Esophagus muscularis mucosa (tissue), 4 donors: ENCODE measurements at regions not wholly inside any gene's neighbourhood (a gene's known extent, or its start where the extent isn't known, plus 50 kb on each side); places are given as distances from the start of the nearest gene placed in this dataset.

Experiments
- EP300 ChIP-seq: sonication (generic); formaldehyde crosslinking; IDR thresholded peaks from one replicate; pipeline ENCODE4 v1.6.1; 2017; ENCODE audit warnings: antibody characterized with exemption
- POLR2A ChIP-seq: fragments of 450-650 bp; IDR thresholded peaks from one replicate; pipeline ENCODE4 v1.6.1; 2017; ENCODE audit warnings: antibody characterized with exemption, moderate library complexity, mild to moderate bottlenecking, low read depth
- POLR2AphosphoS5 ChIP-seq, 2 donors: sonication (generic); formaldehyde crosslinking; IDR thresholded peaks; one replicate each; pipeline ENCODE4 v1.6.1; 2017; ENCODE audit warnings: antibody characterized with exemption in 2 of 2
- TF ChIP-seq, protein P1 (sequence below), 3 experiments: fragments of 200-600 bp in 2 of 3; fragments of 450-650 bp in 1 of 3; sonication (generic) in 2 of 3; IDR thresholded peaks; one replicate each; pipeline ENCODE4 v1.5.1; 2017 to 2019; ENCODE audit warnings: antibody characterized with exemption in 3 of 3, mild to moderate bottlenecking in 2 of 3, moderate library complexity in 1 of 3

GRCh38 chr6:142648526-142648925 is 296.4 kb downstream of the HIVEP2 start:
- TF ChIP-seq, protein P1, sequence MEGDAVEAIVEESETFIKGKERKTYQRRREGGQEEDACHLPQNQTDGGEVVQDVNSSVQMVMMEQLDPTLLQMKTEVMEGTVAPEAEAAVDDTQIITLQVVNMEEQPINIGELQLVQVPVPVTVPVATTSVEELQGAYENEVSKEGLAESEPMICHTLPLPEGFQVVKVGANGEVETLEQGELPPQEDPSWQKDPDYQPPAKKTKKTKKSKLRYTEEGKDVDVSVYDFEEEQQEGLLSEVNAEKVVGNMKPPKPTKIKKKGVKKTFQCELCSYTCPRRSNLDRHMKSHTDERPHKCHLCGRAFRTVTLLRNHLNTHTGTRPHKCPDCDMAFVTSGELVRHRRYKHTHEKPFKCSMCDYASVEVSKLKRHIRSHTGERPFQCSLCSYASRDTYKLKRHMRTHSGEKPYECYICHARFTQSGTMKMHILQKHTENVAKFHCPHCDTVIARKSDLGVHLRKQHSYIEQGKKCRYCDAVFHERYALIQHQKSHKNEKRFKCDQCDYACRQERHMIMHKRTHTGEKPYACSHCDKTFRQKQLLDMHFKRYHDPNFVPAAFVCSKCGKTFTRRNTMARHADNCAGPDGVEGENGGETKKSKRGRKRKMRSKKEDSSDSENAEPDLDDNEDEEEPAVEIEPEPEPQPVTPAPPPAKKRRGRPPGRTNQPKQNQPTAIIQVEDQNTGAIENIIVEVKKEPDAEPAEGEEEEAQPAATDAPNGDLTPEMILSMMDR (IDR thresholded peaks at IDR 0.05), result no peak
- TF ChIP-seq POLR2A (no peak), EP300 (no peak), POLR2AphosphoS5 (IDR thresholded peaks at IDR 0.05) (no peak)
